B cell (primary cell): ENCODE measurements at regions not wholly inside any gene's neighbourhood (a gene's known extent, or its start where the extent isn't known, plus 50 kb on each side); places are given as distances from the start of the nearest gene placed in this dataset.

Source experiments
- ATAC-seq: fragments of 200-7000 bp; cut with Tn5 transposase; one replicate; pipeline ENCODE4 v1.10.0; 2021; ENCODE audit warnings: low read depth, mild to moderate bottlenecking, moderate number of reproducible peaks, moderate library complexity
- CTCF ChIA-PET: fragments of 350-600 bp; sonication (Branson Sonifier 250); formaldehyde crosslinking; loops from one replicate; lab custom pipeline; 2021; ENCODE audit warnings: antibody characterized with exemption, inconsistent platforms; lab: Charles Lee
- POLR2A ChIA-PET: fragments of 350-600 bp; sonication (Branson Sonifier 250); formaldehyde crosslinking; loops from one replicate; lab custom pipeline; 2021; ENCODE audit warnings: antibody characterized with exemption; lab: Charles Lee
- DNase-seq: peaks from one replicate; pipeline ENCODE4 v3.0.0; 2013
- H2AFZ ChIP-seq: 2 replicates; pipeline ENCODE4 v1.6.1; 2012; ENCODE audit warnings: mild to moderate bottlenecking, low read depth, low read length; ENCODE audit not compliant: insufficient read depth, poor library complexity, severe bottlenecking
- H3K27ac ChIP-seq, 2 donors: 1 replicate in 1 of 2; 2 replicates in 1 of 2; pipeline ENCODE4 v1.5.1; 2012 to 2013; ENCODE audit warnings: low read length in 2 of 2, mild to moderate bottlenecking in 2 of 2, moderate library complexity in 1 of 2
- H3K27me3 ChIP-seq, 4 experiments: fragments of 200-600 bp in 1 of 4; sonication (generic) in 1 of 4; replicated peaks in 1 of 4; 1 replicate in 2 of 4; 2 replicates in 2 of 4; pipeline versions ENCODE4 v1.6.1 to v1.7.0; 2013 to 2016; ENCODE audit warnings: low read length in 3 of 4, mild to moderate bottlenecking in 2 of 4, mixed read lengths in 1 of 4, moderate library complexity in 1 of 4; ENCODE audit not compliant: insufficient read depth in 4 of 4, control insufficient read depth in 3 of 4; ENCODE audit errors: control extremely low read depth in 1 of 4
- H3K36me3 ChIP-seq, 2 experiments: replicated peaks in 1 of 2; 1 replicate in 1 of 2; 2 replicates in 1 of 2; pipeline versions ENCODE4 v1.6.1 to v1.7.1; 2013; ENCODE audit warnings: low read length in 1 of 2; ENCODE audit not compliant: insufficient read depth in 2 of 2, control insufficient read depth in 1 of 2; ENCODE audit errors: control extremely low read depth in 1 of 2, extremely low read depth in 1 of 2
- H3K4me1 ChIP-seq, 2 donors: fragments of 200-600 bp in 1 of 2; sonication (generic) in 1 of 2; 1 replicate in 1 of 2; 2 replicates in 1 of 2; pipeline versions ENCODE4 v1.5.1 to v1.6.1; 2013 to 2017; ENCODE audit warnings: low read length in 2 of 2; ENCODE audit not compliant: control insufficient read depth in 2 of 2, insufficient read depth in 2 of 2
- H3K4me2 ChIP-seq: replicated peaks from 2 replicates; pipeline ENCODE3; 2012; ENCODE audit warnings: mild to moderate bottlenecking, low read depth, low read length; ENCODE audit not compliant: poor library complexity, severe bottlenecking
- H3K4me3 ChIP-seq, 5 experiments: fragments of 200-600 bp in 1 of 5; sonication (generic) in 1 of 5; 1 replicate in 3 of 5; 2 replicates in 2 of 5; pipeline versions ENCODE4 v1.5.1 to v1.7.0; 2011 to 2016; ENCODE audit warnings: low read length in 4 of 5, mild to moderate bottlenecking in 4 of 5, low read depth in 2 of 5, control low read depth in 1 of 5, moderate library complexity in 1 of 5; ENCODE audit not compliant: insufficient read depth in 1 of 5; ENCODE audit errors: control extremely low read depth in 1 of 5, extremely low read depth in 1 of 5
- H3K79me2 ChIP-seq: fragments of 200-600 bp; sonication (generic); one replicate; pipeline ENCODE4 v1.6.0; 2016; ENCODE audit warnings: low read length; ENCODE audit not compliant: control insufficient read depth, insufficient read depth
- H3K9ac ChIP-seq: fragments of 200-600 bp; sonication (generic); 2 replicates; pipeline ENCODE4 v1.6.1; 2017; ENCODE audit warnings: mild to moderate bottlenecking, low read length, moderate library complexity
- H3K9me3 ChIP-seq, 3 donors: one replicate each; pipeline versions ENCODE4 v1.6.1 to v1.7.1; 2013; ENCODE audit warnings: low read length in 2 of 3; ENCODE audit not compliant: control insufficient read depth in 2 of 3, insufficient read depth in 1 of 3; ENCODE audit errors: control extremely low read depth in 1 of 3
- H4K20me1 ChIP-seq: 2 replicates; pipeline ENCODE4 v1.6.0; 2012; ENCODE audit warnings: mild to moderate bottlenecking, low read length; ENCODE audit not compliant: insufficient read depth, control insufficient read depth, poor library complexity, severe bottlenecking
- H3K27ac Mint-ChIP-seq: one replicate; pipeline ENCODE4 v1.8.0; 2021; ENCODE audit warnings: mixed read lengths
- H3K27me3 Mint-ChIP-seq: one replicate; pipeline ENCODE4 v1.8.0; 2021; ENCODE audit warnings: mixed read lengths
- H3K4me1 Mint-ChIP-seq: one replicate; pipeline ENCODE4 v1.8.0; 2021; ENCODE audit warnings: mixed read lengths
- H3K4me3 Mint-ChIP-seq: one replicate; pipeline ENCODE4 v1.8.0; 2021; ENCODE audit warnings: mixed read lengths
- H3K9me3 Mint-ChIP-seq: one replicate; pipeline ENCODE4 v1.8.0; 2022; ENCODE audit warnings: mixed read lengths; ENCODE audit not compliant: insufficient read depth
- CTCF ChIP-seq: fragments of 200-600 bp; IDR thresholded peaks from one replicate; pipeline ENCODE4 v1.8.0; 2022; ENCODE audit warnings: antibody characterized with exemption, mild to moderate bottlenecking
- EZH2 ChIP-seq: IDR thresholded peaks from 2 replicates; pipeline ENCODE4 v1.6.1; 2012; ENCODE audit warnings: borderline replicate concordance, low read depth, mild to moderate bottlenecking, moderate library complexity, low read length; ENCODE audit not compliant: insufficient read depth, poor library complexity, severe bottlenecking
- WGBS: methylation state at CpG from one replicate; pipeline ENCODE4 v1.1.5; 2013; ENCODE audit warnings: missing lambda C conversion rate; ENCODE audit not compliant: insufficient coverage; 5-methylcytosine and 5-hydroxymethylcytosine counted together
- intact Hi-C: fragments of 100-400 bp; cut with micrococcal nuclease; formaldehyde crosslinking; loops from one replicate; pipeline ENCODE4 v1.10.0; 2022

- Mint-ChIP-seq H3K27ac (no peak overlapping the region), H3K4me3 (no peak overlapping the region), H3K27me3 (no peaks in the 10 kb centered on the region), H3K4me1 (no peaks in the 10 kb centered on the region), H3K9me3 (no peaks in the 10 kb centered on the region)
- no peak overlapping the region for H3K9ac ChIP-seq
- no peaks in the 10 kb centered on the region for H3K79me2 ChIP-seq
- no peaks in the 10 kb centered on the region for H4K20me1 ChIP-seq
- H3K27ac ChIP-seq: no peak overlapping the region
- no peaks in the 10 kb centered on the region for H3K9me3 ChIP-seq
- ATAC-seq (no peak), DNase-seq (no peak)
- H3K4me1 ChIP-seq: no peaks in the 10 kb centered on the region
- no peak overlapping the region for H3K4me3 ChIP-seq
- intact Hi-C loops: no loop called here
- no peaks in the 10 kb centered on the region for H3K27me3 ChIP-seq
- H3K4me2 ChIP-seq: no peak overlapping the region
- POLR2A ChIA-PET: no interaction called here
- no peak overlapping the region for H2AFZ ChIP-seq
- CTCF ChIA-PET: no interaction called here
- H3K36me3 ChIP-seq: no peaks in the 10 kb centered on the region
- 82% methylated on average over 4 of the region's 4 CpGs for WGBS
- TF ChIP-seq CTCF (no peak), EZH2 (no peak)
These were observed 263.5 kb downstream of the TAF11L14 start for GRCh38 chr5:17897776-17898175.

- ATAC-seq (no peak), DNase-seq (no peak)
- Histone ChIP-seq H3K36me3 (no peaks in the 10 kb centered on the region), H3K9ac (no peak overlapping the region), H3K4me3 (no peak overlapping the region), H3K9me3 (no peaks in the 10 kb centered on the region), H3K27me3 (no peaks in the 10 kb centered on the region), H3K27ac (no peak overlapping the region), H3K79me2 (no peaks in the 10 kb centered on the region), H4K20me1 (no peaks in the 10 kb centered on the region), H3K4me2 (no peak overlapping the region), H2AFZ (no peak overlapping the region), H3K4me1 (no peaks in the 10 kb centered on the region)
- WGBS: no CpG with 5 or more reads among the region's 2 CpGs
- Mint-ChIP-seq H3K27ac (no peak overlapping the region), H3K9me3 (no peaks in the 10 kb centered on the region), H3K27me3 (no peaks in the 10 kb centered on the region), H3K4me3 (no peak overlapping the region), H3K4me1 (no peaks in the 10 kb centered on the region)
- no peak for TF ChIP-seq CTCF
- no peak for TF ChIP-seq EZH2
- ChIA-PET POLR2A (no interaction called here), CTCF (no interaction called here)
- intact Hi-C loops: no loop called here
These were observed 264.5 kb downstream of the TAF11L14 start for GRCh38 chr5:17898766-17899165.
